ENCODE measurements at regions not wholly inside any gene's neighbourhood (a gene's known extent, or its start where the extent isn't known, plus 50 kb on each side); places are given as distances from the start of the nearest gene placed in this dataset.

DNA sequence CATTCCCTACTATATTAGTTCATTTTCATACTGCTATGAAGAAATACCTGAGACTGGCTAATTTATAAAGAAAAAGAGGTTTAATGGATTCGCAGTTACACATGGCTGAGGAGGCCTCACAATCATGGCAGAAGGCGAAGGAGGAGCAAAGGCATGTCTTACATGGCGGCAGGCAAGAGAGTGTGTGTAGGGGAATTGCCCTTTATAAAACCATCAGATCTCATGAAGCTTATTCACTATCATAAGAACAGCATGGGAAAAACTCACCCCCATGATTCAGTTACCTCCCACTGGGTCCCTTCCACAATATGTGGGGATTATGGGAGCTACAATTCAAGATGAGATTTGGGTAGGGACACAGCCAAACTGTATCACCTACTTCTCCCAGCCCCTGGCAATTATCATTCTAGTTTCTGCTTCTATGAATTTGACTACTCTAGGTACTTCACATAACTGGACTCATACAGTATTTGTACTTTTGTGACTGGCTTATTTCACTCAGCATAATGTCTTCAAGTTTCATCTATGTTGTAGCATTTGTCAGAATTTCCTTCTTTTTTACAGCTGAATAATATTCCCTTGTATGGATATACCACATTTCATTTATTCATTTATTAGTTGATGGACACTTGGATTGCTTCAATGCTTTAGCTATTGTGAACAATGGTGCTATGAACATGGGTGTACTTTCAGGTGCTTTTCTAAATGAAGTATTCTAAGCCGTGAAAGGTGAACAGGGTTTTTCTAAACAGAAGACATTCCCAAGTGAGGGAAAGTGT lies 219.5 kb upstream of the NUDT4 start:
- DNase-seq, result no peak

DNA sequence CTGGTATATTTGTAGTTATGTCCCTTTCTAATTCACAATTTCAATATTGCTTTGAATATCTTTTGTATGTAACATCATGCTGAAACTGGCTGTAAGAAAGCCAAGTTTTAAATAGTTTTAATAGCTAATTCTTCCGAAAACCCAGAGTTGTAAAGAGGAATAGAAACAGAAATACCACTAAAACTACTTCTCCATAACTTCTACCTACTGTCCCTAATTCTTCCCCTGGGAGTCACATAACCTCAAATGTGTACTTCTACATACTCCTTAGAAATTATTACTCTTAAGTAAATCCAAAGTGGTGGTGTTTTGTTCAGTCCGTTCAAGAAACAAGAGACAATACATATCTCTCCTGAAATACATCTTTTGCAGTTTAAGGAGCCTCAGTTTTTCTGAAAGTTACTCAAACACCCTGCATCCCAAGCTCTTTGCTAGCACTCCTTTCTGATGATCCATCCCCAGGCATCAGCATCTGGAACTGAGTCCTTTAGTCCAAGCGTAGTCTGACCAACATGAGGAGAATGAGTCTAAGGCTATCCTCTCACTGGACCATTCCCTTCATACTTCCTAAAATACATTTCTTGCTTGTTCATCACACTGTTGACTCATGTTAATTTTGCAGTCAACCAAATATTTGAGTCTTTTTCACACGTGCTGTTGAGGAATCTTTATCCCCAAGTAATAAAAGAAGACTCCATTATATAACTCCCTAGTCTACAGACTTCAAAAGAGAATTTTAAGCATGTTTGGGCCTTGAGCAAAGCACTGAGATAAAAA lies 214.3 kb upstream of the NUDT4 start:
- no peak for DNase-seq

DNA sequence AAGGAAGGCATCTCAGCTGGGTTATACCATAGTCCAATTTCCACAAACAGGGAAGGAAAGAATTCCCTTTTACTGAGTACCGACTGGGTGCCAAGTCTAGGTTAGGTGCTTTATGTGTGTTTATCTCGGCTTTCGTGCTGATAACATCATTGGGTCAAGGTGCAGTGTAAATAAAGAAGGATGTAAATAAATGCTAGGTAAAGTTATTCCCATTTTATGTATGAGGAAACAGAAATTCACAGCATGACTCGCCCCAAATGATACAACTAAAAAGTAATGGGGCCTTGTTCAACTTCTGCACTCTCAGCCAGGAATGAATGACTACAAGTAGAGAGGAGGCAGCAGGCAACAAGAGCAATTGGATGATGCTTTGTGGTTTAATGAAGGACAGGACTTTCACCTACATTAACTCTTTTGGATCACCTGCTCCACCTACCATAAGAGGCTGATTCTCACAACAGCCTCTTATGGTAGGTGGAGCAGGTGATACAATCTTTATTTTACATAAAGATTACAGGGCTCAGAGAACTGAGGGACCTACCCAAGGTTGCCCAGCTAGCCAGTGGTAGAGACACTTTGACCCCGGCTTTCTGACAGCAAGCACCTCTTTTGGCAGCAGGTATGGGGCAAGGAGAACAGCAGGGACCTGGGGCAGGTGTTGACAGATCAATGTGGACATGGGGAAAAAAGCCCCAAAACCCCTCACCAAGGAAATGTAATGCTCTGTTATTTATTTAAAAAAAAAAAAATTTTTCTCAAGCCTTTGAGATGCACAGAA lies 213.4 kb upstream of the NUDT4 start:
- no peak for DNase-seq

DNA sequence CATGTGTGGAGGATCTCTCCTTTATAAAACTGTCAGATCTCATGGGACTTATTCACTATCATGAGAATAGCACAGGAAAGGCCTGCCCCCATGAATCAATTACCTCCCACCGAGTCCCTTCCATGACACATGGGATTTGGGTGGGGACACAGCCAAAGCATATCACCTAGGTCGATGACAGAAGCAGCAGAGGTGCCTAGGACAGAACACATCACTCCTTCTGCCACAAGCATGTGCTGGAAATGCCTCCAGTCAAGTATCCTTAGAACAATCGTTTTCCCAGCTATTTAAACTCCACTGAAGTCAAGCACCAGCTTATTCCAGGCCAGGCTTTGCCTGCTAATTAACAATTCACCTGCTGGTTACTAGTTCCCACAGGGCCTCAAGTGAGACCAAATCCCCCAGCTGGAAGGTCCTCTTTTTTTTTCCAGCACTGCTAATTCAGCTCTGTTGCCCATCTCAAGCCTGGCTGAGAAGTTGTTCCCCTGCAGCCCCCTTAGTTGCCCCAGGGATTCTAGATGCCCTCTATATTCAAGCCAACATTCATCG lies 212.3 kb upstream of the NUDT4 start:
- no peak for DNase-seq

DNA sequence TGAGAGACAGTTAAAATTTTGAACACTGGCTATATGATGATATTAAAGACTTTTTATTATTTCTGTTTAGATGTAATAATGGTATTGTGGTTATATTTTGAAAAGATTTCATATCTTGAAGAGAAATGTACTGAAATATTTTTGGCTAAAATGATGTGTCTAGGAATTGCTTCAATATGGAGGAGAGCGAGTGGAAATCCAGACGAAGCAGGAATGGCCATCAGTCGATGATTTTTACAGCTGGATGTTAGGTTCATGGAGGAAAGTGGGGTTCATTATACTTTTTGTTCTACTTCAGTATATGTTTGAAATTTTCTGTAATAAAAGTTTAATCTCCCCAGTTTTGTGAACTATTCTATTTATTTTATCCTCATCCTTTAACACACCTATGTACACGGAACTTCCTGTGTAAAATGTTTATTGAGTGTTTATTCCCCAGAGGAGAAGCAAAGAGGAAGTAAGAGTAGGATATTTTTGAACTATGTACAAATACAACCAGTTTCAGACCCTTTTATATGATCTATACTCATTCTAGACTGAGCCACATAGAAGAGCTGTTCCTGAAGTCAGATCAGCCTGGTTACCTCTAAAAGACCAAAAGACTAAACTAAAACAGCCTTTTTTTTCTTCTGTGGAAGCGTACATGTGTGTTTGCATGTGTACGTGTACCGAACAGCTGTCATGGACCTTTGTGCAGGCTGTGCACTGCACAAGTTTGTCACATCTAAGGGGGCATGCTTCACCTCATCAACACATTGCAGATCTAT lies 211.0 kb upstream of the NUDT4 start:
- no peak for DNase-seq

DNA sequence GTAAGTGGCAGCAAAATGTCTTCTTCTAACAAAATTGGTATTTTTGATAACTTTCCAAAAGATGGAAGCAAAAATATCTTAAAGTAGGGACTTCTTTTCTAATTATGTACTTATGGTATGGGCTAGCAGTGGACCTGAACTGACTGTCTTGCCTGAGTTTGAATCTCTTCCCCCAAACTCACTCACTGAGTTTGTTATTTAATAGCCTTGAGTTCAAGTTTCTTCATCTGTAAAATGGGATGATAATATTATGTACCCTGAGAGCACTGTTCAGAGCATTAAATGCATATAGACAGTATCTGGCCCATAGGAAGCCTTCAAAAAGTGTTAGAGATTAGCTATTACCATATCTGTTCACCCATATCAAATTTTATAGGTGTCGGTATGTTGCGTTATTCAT lies 210.4 kb upstream of the NUDT4 start:
- DNase-seq, result no peak

DNA sequence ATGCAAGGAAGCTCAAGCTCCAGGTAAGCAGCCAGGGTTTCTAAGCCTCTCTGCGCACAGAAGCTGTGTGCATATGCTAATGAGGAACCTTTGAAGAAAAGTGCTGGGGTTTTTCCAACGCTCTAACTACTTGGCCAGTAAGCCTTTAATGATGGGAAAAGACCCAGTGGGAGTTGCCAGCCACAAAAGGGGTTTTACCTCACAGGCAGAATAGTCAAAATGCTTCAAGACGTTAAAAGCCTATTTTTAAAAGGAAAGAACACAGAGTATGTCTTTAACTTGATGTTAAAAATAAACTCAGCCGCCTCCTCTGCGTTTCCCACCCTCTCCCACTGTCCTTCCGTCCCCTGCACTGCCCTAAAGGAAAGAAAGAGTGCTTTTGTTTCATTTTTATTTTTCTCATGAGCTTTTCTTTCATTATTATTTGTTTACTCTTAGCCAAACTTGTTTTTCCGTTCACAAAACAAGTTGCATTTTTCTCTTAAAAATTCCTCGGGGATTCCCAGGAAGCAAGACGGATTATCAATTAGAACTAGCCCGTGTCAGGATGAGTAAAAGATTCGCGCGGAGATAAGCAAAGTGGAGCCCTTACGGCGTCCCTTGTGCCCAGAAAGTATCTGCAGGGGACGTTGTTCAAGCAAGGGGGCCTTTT lies 209.8 kb upstream of the NUDT4 start:
- no peak for DNase-seq

DNA sequence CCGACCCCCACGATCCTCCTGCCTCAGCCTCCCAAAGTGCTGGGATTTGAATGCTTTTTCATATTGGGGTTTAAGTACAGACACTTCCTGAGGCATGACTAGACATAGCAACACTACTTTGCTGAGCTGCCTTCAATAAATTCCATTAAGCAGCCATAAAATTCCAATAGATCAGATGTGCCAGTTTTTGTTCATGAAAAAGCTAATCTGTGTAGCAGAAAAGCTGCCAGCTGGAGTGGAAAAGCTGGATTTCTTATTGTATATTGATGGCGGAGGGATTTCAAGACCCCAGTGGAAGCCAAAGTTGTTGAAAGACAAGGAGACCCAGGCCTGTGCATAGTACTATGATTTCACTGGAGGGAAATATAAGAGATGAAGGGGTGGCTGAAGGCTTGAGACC lies 209.0 kb upstream of the NUDT4 start:
- DNase-seq, result no peak

DNA sequence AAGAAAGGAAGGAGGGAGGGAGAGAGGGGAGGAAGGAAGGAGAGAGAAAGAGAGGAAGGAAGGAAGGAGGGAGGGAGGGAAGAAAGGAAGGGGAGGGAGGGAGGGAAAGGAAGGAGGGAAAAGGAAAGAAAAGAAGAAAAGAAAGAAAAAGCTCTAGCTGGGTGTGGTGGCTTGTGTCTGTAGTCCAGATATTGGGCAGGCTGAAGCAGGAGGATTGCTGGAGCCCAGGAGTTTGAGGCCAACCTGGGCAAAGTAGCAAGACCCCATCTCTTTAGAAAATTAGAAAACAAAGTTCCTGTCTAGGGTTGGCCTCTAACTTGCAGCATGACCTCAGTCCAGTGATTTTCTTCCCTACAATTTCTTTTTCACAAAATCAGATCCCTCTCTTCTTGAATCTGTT lies 208.2 kb upstream of the NUDT4 start:
- DNase-seq, result no peak

DNA sequence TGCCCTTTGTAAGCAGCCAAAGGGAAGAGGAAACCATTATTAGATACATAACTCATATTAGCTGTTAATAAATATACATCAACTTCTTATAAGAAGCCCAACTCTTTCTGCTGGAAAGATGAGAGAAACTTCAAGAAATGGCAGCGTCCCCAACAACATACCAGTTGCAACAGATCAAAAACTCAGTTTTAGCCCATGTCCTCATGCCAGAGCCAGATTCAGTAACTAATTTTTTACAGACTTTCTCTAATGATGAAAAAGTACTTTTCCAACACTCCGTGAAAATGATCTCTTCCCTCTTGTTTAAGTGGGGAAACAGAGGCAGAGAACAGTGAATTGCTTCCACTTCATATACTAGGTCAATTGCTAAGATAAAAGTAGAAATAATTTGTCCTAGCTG lies 206.8 kb upstream of the NUDT4 start:
- no peak for DNase-seq

DNA sequence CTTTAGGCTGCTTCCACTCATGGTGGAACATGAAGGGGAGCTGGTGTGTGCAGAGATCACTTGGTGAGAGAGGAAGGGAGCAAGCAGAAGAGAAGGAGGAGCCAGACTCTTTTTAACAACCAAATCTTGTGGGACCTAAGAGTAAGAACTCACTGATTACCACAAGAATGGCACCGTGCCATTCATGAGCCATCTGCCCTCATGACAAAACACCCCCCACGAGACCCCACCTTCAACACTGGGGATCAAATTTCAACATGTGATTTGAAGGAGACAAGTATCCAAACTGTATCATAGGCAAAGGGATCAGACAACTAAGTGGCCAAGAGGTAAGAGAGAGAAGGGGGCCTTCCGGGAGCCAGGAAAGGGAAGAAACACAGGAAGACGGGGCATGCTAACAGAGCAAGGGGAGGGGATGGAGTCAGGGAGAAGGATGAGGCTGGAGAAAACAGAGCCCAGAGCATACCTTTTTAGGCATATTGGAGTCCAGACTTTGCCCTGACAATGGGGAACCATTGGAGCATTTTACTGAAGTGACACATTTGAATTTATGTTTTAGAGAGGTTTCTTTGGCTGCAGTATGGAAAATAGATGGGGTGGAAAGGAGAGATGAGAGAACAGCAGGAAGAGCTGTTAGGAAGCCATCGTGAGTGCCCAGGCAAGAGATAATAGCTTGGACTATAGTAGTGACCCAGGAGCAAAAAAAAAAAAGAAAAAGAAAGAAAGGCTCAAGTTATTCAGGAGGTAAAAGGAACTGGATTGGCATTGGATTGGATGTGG lies 204.4 kb upstream of the NUDT4 start:
- no peak for DNase-seq

DNA sequence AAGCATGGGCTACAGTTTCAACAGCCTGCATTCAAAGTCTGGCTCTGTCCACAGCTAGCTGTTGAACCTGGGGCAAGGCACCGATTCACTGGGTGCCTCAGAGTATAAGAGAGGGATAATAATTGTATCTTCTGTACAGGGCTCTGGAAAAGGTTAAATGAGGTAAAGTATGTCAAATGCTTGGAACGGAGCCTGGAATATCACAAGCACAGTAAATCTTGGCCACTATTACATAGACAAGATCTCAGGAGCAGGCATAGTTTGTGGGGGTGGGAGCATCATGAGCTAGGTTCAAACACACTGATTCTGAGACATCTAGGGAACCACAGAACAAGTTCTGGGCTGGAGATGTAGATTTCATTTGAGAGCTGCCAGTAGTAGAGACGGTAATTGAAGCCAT lies 203.7 kb upstream of the NUDT4 start:
- no peak for DNase-seq

DNA sequence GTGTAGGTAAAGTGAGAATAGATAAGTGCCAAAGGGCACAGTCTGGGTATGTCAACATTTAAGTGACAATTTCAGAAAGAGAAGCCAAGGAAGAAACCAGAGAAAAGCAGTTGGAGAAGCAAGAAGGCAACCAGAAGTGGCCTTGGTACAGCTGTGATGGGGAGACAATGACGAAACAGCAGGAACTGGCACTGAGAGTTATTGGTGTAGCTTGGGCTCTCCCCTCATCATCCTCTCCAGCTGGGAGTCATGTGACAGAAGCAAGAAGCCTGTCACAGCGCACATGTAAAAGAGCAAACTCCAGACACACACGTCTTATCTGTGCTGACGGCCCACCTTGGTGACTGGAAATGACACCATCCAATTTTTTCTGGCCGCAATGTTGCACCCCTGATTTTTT lies 203.3 kb upstream of the NUDT4 start:
- no peak for DNase-seq

DNA sequence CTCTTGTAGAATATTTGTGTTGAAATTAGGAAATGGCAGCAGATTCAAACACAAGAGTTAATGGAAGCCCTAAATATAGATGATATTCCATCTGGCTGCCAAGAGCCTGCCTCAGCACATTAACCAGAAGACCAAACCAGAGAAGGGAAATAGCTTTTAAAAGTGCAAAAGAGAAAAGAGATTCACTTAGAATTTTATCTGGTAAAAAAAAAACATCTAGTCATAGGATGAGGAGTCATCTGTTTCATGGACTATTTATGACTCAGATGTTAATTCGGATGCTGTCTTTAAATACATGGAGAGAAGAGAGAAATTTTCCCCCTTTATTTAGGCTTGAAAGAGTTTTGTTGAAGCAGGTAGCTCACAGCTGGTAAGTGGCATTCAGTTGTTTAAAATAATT lies 201.6 kb upstream of the NUDT4 start:
- DNase-seq, result no peak

DNA sequence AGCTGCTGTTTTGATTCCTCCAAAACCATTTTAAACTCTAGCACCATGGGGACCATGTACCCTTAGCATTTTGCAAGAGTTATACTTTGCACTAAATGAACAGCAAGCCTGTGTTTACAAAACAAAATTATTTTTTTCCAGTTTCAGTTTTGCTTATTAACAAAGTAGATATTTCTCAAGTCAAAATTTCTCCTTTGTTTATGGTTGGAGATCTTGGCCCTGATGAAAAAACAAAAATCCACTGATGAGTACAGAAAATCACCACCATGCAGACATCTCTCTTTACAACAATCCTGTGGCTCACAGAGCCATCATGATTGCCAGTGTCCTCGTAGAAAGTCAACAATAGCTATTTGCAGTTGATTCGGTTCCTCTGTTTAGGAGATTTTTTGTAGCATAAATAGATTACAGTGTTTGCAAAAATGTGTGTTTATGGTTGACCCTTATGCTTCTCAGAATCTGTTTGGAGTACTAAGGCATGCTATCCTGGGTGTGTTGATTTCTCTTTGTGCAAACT lies 201.1 kb upstream of the NUDT4 start:
- no peak for DNase-seq

DNA sequence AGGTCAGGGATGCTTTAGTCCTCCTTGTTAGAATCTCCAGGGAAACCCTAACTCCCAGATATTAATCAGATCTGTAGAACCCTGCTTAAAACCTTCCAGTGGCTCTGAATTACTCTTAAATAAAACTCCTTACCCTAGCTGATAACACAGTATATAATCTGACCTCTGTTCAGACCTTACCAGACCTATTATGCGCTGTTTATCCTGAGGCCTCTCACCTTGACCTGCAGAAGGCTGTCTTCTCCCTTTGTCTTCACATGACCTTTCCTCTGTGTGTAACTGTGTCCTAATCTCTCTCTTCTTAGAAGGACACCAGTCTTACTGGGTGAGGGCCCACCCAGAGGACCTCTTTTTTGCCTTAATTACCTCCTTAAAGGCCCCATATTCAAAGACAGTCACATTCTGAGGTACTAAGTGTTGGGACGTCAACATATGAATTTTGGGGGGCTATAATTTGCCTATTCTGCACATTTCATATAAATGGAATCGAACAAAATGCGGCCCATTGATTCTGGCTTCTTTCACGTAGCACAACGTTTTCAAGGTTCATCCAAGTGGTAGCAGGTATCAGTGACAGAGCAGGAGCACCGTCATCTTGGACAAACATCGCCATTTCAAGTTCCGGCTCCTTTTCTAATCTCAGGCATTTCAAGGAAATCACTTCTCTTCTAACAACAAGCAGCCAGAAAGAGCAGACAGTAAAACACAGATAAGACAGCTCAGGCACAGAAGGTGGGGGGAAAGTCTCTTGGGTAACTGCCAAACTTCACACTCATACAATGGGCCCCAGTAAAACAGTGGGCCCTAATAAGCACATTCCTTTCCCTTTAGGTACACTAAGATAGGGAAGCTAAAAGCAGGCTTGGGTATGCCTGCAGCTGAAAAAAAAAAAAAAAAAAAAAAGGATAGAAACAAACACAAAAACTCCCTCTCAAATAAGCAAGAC lies 200.2 kb upstream of the NUDT4 start:
- DNase-seq, result no peak

DNA sequence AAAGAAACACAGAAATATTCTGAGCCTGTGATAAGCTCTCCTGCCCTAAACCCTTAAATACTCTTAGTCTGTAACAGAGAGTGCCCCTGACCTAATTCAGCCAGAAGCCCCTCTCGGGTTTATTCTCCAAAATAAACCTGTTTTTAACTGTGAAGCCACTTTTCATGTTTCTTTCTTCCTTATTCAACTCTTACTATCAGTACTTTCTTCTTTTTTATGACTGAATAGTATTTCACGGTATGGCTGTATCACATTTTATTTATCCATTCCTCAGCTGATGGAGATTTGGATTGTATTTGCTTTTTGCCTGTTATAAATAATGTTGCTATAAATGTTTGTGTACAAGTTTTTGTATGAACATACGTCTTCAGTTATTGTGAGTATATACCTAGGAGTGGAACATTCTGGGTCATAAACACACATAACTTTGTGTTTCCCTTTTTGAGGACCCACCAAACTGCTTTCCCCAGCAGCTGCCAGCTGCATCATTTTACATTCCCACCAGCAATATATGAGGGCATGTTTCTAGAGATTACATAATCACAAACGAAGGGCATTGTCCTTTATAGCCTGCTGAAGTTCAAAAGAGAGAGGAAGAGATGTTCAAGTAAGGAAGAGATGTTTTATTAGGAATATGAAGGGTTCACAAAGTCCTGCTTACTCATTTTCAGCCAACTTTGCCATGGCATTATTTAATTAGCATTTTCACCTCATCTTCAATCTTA lies 199.4 kb upstream of the NUDT4 start:
- no peak for DNase-seq

DNA sequence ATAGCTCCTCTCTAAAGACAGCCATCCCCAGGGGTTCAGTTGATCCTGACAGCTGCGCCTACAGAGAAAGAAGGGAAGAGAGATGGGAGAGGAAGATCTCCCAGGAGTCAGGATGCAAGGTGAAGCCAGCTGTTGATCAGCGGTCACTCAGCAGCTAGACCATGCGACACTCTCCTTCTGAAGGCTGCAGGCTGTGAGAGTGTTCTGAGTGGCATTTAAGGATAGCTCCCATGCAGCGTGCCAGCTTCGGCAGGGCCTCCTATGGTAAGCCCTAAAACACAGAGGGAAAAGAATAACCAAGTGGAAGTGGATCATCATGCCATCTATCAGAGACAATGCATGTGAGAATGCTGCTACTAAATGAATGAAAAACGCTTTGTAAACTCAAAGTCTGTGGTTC lies 197.9 kb upstream of the NUDT4 start:
- no peak for DNase-seq

DNA sequence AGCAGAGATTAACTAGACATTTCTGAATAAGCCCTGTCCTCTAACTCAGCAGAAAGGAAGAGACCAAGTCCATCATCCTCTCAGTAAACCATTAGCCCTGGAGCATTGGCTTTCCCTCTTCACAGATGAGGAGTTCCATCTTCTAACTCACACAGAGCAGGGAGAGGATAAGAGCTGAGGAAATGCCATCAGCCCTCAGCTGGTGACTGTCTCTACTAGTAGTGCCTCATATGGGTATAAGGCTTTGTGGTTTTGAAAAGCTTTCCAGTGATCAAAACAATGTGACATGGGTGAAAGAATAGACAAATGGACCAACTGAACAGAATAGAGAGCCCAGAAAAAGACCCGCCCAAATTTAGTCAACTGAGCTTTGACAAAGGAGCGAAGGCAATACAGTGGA lies 197.2 kb upstream of the NUDT4 start:
- no peak for DNase-seq

All from cerebellar nuclear complex (tissue), 1 donor.